Muscle of arm (tissue), 1 donor: ENCODE measurements at regions not wholly inside any gene's neighbourhood (a gene's known extent, or its start where the extent isn't known, plus 50 kb on each side); places are given as distances from the start of the nearest gene placed in this dataset.
"Not testable (repeated sequence)": the region's sequence is repeated elsewhere in the genome, so short reads cannot be mapped to it uniquely, and the experiment has no call there.

ENCODE experiments used
- DNase-seq: peaks from one replicate; pipeline ENCODE4 v3.0.0-alpha.2; 2013

DNA sequence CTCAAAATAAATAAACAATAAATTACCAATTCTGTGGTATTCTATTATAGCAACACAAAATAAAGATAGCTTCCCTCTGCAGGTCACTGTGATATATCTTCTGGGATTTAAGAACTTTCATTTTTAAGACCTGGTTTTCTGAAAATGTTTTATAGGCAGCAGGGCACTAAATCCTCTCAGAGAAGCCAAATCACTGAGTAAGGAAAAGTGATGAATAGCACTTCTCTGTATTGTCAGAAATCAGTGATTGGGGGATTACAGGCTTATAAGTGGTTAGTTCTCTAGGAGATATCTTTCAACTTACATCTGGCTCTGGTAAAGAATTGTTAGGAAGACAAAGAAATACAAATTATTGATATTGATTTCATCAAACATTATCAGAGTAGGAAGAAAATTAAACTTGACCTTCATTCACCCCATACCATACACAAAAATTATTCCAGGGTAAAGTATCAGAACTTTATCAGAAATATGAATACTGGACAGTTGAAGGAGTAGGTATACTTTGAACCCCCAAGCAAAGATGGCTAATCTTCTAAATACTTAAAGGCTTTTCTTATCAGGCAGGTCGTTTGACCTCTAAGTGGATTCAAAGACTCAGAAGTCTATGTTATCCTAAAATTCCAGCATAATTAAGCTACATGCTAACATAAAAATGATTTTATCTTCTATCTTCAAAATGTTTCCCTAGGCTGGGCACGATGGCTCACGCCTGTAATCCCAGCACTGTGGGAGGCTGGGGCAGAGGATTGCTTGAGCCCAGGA lies 81.6 kb upstream of the USP9X start:
- DNase-seq: no peak

DNA sequence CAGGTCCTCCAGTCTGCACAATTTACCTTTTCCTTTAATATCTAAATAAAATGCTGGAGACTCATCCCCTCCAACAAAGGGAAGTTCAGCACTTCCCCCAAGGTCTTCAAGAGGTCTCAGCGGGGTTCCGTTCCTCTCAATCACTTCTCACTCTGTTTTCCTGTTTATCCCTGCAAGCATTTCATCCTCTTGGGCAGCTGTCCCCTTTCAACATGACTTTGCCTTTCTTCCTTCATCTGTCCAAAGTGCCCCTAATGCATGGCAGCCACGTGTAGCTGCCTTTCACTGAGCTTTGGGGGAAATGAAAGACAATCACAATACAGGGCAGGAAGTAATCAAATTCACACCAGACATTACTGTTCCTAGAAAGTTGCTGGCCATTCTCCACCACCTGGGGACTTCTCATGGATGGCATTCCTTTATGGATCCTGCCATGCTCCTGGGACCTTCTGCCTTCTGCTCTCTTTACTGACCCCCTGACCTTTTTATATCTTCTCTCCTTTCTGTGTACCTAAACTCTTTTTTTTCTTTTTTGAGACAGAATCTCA lies 79.7 kb upstream of the USP9X start:
- no peak for DNase-seq

DNA sequence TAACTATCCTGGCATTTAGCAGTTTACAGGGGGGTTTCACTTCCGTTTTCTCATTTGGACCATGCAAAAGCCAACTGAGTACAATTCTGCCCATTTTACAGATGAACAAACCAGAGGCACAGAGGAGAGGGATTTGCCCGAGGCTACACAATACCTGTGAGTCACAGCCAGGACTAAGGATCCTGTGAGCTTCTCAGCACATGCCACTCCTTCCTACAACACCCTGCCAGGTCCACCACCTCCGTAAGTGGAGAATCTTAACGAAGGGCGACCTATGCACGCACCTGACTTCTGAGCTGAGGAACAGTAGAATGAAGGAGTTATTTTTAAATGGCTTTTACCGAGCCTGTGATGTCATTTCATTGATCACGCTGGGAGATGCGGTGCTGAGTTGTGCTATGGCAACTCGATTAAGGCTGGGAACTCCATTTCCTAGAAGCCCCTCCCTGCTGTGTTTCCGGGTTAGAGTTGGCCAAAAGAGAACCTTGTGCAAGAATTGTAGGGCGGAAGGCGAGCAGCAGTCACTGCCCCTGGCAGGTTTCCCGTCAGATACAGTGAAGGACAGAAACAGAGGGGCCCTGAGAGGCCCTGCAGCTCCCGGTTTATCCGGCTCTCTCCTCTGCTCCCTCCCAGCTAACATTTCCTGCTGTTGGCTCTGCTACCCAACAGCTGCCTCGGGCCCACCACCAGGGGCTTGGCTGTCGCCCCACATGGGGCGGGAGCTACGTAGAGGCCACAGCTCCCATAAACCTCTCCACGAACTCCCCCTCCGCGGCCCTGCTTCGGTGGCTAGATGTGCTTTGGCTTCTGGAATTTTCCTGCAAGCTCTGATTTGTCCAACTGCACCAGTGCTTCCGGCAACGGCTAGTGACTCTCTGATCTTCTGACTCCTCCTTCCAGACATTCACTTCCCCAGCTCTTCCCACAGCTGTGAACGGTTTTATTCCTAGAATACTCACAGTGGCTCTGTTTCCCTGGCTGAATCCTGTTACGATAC lies 75.1 kb upstream of the USP9X start:
- peak; percentile 91 for DNase-seq

DNA sequence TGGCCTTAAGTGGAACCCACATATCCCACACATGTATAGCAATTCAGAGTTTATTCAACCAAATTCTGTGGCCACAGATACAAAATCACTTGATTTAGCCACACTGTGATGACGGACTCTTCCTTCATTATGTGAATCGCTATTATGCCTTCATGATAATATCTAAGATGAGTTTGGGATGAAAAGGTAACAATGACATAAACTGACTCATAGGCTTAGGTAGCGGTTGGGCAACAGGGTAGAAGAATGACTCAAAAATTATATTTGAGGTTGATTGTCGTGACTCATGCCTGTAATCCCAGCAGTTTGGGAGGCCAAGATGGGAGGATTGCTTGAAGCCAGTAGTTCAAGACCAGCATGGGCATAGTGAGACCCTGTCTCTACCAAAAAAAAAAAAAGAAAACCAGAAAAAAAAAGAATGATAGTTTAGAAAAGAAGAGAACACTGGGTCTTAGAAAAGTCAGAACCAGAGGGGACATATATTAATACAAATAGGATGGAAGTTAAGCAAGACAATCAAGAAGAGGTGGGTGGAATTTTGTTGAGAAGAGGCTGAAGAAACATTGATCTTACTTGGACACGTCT lies 70.4 kb upstream of the USP9X start:
- DNase-seq: no peak

DNA sequence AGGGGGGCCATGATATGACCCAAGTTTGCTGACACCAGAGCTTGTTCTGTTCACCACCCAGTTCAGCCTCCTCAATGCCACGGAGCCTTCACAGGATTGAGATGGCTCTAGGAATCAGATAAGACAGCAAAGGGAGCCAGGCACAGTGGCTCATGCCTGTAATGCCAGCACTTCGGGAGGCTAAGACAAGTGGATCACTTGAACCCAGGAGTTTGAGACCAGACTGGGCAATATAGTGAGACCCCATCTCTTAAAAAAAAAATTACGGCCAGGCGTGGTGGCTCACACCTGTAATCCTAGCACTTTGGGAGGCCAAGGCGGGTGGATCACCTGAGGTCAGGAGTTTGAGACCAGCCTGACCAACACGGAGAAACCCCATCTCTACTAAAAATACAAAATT lies 67.5 kb upstream of the USP9X start:
- DNase-seq: not testable (repeated sequence)

DNA sequence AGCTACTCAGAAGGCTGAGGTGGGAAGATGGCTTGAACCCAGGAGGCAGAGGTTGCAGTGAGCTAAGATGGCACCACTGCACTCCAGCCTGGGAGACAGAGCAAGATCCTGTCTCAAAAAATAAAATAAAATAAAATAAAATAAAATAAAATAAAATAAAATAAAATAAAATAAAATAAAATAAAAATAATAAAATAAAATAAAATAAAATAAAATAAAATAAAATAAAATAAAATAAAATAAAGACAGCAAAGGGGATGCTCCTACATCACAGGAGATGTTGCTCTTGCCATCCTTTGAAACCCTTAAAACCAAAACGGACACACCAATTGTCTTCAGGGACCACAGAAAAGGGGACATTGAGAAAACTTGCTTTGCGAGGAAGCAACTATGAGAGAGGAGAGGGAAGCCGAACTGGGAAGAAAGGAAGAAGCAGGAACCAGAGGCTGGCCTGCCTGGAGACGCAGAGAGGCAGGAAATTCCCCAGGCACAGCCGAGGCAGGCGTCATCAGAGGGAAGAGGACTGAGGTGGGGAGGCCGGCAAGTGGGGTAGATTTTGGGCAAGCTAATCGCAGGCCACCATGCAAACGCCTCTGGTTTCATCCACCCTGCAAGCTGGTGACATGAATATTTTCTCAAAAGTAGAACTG lies 66.7 kb upstream of the USP9X start:
- not testable (repeated sequence) for DNase-seq

DNA sequence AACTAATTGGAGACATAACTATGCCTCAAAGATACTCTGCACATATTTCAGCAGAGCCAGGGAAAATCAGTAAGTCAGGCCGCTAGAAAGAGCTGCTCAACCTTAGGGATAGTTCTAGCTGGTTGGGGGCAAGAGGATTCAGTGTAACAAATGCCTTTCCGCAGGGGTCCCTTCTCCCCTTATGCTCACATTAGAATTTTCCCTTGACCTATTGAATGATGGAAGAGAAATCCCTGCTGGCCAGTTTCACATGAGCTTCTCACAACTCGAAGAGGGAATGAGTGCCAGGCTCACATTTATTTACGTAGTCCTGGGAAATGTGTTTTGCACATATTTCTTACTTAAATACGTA lies 66.2 kb upstream of the USP9X start:
- no peak for DNase-seq

DNA sequence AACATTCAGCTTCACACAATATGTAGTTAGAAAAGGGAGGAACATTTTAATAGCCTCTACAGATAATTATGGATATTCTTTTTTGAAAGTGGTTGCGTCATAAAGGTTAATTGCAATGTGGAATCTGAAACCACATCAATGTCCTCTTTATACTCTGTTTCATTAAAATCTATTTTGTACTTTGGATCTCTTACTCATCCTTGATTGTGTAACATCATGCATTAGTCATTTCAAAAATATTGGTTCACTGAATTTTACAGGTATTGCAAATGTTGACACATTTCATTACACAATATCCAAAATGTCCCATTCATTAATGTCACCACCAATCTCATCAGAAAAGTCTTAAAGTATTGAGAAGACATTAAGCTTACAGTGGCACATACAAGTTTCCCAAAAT lies 62.7 kb upstream of the USP9X start:
- no peak for DNase-seq

DNA sequence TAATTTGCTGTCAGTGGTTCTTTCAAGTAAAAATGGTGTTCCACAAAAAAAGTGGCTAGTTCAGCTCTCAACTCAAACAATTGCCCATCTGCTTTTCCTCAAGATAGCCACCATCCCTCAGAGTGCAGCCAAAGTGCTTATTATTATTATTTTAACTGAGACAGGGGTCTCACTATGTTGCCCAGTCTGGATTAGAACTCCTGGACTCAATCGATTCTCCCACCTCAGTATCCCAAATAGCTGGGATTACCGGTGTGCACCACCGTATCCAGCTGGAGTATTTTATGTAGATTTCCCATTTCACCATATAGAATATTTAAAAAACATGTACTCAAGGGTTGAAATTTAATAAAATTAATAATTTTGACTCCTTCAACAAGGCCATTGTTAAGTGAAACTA lies 62.1 kb upstream of the USP9X start:
- no peak for DNase-seq

DNA sequence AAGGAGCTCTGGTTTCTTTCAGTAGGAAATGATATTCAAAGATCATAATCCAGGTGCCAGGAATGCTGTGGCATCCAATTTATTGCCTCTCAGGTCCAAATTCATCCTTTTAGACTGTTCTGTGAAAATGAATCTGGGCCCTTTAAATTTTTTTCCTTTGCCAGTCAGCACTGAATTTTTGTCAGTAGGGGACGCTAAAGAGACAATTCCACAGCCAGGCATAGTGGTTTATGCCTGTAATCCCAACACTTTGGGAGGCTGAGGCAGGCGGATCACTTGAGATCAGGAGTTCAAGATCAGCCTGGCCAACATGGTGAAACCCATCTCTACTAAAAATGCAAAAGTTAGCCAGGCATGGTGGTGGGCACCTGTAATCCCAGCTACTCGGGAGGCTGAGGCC lies 60.9 kb upstream of the USP9X start:
- DNase-seq: not testable (repeated sequence)

DNA sequence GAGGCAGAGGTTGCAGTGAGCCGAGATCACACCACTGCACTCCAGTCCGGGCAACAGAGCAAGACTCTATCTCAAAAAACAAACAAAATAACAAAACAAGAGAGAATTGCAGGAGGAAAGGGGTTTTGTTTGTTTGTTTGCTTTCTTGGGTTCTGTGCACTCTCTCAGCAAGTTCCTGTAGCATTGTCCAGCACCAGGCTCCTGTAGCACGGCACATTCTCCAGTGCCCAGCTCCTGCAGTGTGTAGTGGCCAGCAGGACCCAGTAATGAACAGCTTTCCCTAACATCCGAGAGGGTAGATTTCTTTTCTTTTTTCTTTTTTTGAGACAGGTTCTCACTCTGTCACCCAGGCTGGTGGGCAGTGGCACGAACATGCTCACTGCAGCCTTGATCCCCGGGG lies 60.5 kb upstream of the USP9X start:
- DNase-seq: no peak

DNA sequence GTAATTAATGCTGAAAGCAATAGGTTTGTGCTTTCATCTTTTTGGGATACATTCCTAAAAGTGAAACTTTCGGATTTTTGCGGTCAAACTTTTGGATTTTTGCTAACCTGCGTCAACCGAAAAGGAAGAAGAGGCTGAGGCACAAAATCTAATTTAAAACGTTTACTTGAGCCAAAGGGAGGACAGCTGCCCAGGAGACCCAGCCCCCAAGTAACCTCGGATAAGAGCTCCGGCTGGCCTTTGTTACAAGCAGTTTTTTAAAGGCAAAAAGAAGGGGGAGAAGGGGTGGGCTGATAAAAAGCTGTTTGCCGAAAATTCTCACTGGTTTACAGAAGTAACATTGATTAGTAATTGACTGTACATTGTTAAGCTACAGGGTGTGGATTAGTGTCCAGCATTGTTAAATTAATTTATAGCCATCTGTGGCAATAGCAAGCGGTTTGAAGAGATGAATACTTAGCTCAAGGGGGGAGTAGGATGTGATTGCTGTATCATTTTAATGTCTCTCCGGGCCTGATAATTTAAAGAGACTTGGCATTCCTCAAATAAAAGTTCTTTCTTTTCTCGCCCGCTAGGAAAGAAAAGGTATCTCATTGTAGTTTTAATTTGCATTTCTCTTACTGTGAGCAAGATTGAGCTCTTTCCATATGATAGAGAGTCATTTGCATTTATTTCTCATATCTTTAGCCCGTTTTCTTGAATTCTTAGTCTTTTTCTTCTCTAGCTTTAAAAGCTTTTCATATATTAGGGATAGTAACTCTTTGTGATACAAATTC lies 59.1 kb upstream of the USP9X start:
- no peak for DNase-seq

DNA sequence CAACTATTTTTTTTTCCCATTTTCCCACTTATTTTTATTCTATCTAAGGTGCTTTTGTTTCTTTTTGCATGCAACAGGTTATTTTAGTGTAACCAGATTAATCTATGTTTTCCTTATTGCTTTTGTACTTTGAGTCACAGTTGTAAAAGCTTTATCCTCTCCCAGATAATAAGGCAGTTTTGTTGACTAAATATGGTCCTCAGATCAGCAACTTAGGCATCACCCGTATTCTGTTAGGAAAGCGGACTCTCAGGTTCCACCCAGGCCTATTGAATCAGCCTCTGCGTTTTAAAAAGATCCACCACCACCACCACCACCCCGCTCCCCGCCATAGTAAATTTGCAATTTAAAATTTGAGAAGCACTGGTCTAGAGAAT lies 58.6 kb upstream of the USP9X start:
- DNase-seq: no peak

DNA sequence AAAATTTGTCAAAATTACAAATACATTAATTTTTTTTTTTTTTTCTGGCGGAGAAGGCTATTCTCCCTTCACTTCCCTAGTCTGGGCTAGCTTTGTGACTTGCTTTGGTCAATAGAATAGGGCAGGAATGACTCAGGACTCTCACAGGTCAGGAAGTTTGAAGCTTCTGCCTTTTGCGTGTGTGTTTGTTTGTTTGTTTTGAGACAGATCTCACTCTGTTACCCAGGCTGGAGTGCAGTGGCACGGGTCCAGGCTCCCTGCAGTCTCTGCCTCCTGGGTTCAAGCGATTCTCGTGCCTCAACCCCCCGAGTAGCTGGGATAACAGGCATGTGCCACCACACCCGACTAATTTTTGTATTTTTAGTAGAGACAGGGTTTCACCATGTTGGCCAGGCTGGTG lies 55.9 kb upstream of the USP9X start:
- no peak for DNase-seq

DNA sequence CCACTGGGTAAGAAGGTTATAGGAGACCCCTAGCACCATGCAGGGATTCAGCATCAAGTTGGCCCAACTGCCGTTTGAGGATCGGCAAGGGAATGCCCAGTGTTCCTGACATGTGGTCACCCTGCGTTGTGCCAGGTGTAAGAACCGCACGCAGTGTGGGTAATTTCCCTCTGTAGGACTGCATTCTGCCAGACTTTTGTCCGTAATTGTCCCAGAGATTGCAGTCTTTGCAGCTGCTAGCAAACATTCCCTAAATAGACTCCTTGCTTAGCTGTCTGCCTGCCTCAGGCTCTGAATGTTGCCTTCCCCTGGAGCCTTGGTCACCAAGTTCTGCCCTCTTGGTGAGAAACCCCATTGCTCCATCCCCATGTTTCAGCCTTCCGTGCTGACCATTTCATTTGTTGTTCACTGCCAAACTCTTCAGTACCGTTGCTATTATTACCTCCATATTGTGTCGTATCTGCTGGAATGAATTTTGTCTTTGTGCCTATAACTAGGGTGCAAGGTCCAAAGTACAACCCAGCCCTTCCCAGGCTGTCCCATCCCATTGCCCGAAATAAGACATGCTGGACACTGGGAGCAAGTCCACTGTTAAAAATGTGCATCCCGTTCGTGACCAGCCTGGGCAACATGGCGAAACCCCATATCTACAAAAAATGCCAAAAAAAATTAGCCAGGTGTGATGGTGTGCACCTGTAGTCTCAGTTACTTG lies 53.8 kb upstream of the USP9X start:
- DNase-seq: no peak

DNA sequence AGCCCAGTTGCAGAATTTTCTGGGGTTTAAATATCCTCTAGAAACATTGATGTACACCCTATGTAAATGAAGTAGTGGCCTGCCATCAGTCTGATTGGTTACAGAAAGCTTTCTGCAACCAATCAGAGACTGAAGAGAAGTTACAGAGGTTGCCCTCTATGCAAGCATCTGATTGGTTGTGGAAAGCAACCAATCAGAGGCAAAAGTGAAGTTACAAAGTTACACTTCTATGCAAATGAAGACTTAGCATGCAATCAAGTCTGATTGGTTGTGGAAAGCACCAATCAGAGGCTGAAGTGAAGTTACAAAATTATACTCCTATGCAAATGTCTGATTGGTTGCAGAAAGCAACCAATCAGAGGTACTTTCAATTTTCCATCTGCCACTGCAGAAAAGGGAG lies 51.9 kb upstream of the USP9X start:
- no peak for DNase-seq

DNA sequence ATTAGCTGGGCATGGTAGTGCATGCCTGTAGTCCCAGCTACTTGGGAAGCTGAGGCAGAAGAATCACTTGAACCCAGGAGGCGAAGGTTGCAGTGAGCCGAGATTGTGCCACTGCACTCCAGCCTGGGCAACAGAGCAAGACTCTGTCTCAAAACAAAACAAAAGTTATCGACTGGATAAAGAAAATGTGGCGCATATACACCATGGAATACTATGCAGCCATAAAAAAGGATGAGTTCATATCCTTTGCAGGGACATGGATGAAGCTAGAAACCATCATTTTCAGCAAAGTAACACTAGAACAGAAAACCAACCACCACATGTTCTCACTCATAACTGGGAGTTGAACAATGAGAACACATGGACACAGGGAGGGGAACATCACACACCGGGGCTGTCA lies 50.3 kb upstream of the USP9X start:
- not testable (repeated sequence) for DNase-seq
